Right atrium auricular region (tissue), 2 donors: ENCODE measurements at regions not wholly inside any gene's neighbourhood (a gene's known extent, or its start where the extent isn't known, plus 50 kb on each side); places are given as distances from the start of the nearest gene placed in this dataset.

Experiments
- DNase-seq: peaks from one replicate; pipeline ENCODE4 v3.0.0-alpha.2; 2019; ENCODE audit warnings: low spot score
- H3K27ac ChIP-seq, 2 donors: fragments of 200-600 bp; sonication (generic); 1 replicate in 1 of 2; 2 replicates in 1 of 2; pipeline ENCODE4 v1.5.1; 2016 to 2019
- H3K27me3 ChIP-seq, 2 donors: fragments of 200-600 bp; sonication (generic); one replicate each; pipeline versions ENCODE4 v1.5.1 to v1.6.0; 2017 to 2019
- H3K36me3 ChIP-seq: fragments of 200-600 bp; sonication (generic); one replicate; pipeline ENCODE4 v1.5.1; 2016
- H3K4me1 ChIP-seq, 2 donors: fragments of 200-600 bp; sonication (generic); one replicate each; pipeline versions ENCODE4 v1.5.1 to v1.6.0; 2017 to 2019
- H3K4me3 ChIP-seq, 2 donors: fragments of 200-600 bp; sonication (generic); 1 replicate in 1 of 2; 2 replicates in 1 of 2; pipeline ENCODE4 v1.5.1; 2017 to 2019; ENCODE audit warnings: mild to moderate bottlenecking in 1 of 2, moderate library complexity in 1 of 2
- H3K9me3 ChIP-seq, 2 donors: fragments of 200-600 bp; sonication (generic); one replicate each; pipeline ENCODE4 v1.5.1; 2019
- CTCF ChIP-seq, 2 donors: fragments of 200-600 bp; sonication (generic); IDR thresholded peaks; one replicate each; pipeline ENCODE4 v1.5.1; 2019; ENCODE audit warnings: antibody characterized with exemption in 2 of 2

- Histone ChIP-seq H3K9me3 (no peaks in the 10 kb centered on the region), H3K36me3 (no peaks in the 10 kb centered on the region), H3K27me3 (no peaks in the 10 kb centered on the region), H3K27ac (no peak overlapping the region), H3K4me3 (no peak overlapping the region), H3K4me1 (no peaks in the 10 kb centered on the region)
- no peak for TF ChIP-seq CTCF (IDR thresholded peaks at IDR 0.05)
- no peak for DNase-seq
Measured at GRCh38 chr17:51401279-51401678, 140.9 kb downstream of the UTP18 start.

- Histone ChIP-seq H3K36me3 (no peaks in the 10 kb centered on the region), H3K27me3 (no peaks in the 10 kb centered on the region), H3K27ac (no peak overlapping the region), H3K4me1 (no peaks in the 10 kb centered on the region), H3K9me3 (no peaks in the 10 kb centered on the region), H3K4me3 (no peak overlapping the region)
- no peak for DNase-seq
- TF ChIP-seq CTCF (IDR thresholded peaks at IDR 0.05): no peak
Measured at GRCh38 chr17:51402899-51403298, 142.6 kb downstream of the UTP18 start.

GRCh38 chr17:51407576-51407975 lies 147.2 kb downstream of the UTP18 start:
- Histone ChIP-seq H3K9me3 (no peaks in the 10 kb centered on the region), H3K4me1 (no peaks in the 10 kb centered on the region), H3K27me3 (no peaks in the 10 kb centered on the region), H3K36me3 (no peaks in the 10 kb centered on the region), H3K4me3 (no peak overlapping the region), H3K27ac (no peak overlapping the region)
- no peak for TF ChIP-seq CTCF (IDR thresholded peaks at IDR 0.05)
- no peak for DNase-seq

GRCh38 chr17:51419476-51419875 lies 159.1 kb downstream of the UTP18 start:
- no peaks in the 10 kb centered on the region for H3K9me3 ChIP-seq
- no peak overlapping the region for H3K4me3 ChIP-seq
- no peaks in the 10 kb centered on the region for H3K36me3 ChIP-seq

GRCh38 chr17:51421525-51421924 lies 161.2 kb downstream of the UTP18 start:
- Histone ChIP-seq H3K27me3 (no peaks in the 10 kb centered on the region), H3K36me3 (no peaks in the 10 kb centered on the region), H3K4me3 (no peak overlapping the region), H3K27ac (no peak overlapping the region), H3K9me3 (no peaks in the 10 kb centered on the region), H3K4me1 (no peaks in the 10 kb centered on the region)
- no peak for DNase-seq
- no peak for TF ChIP-seq CTCF (IDR thresholded peaks at IDR 0.05)

More at GRCh38 chr17:51419476-51419875, 159.1 kb downstream of the UTP18 start:
- no peak overlapping the region for H3K27ac ChIP-seq
- no peak for DNase-seq
- H3K4me1 ChIP-seq: no peaks in the 10 kb centered on the region
- no peak for TF ChIP-seq CTCF (IDR thresholded peaks at IDR 0.05)
- no peaks in the 10 kb centered on the region for H3K27me3 ChIP-seq

- H3K27me3 ChIP-seq: no peaks in the 10 kb centered on the region
Measured at GRCh38 chr17:51422634-51423033, 162.3 kb downstream of the UTP18 start.

More at GRCh38 chr17:51422634-51423033, 162.3 kb downstream of the UTP18 start:
- no peak overlapping the region for H3K4me3 ChIP-seq
- H3K4me1 ChIP-seq: no peaks in the 10 kb centered on the region
- no peak overlapping the region for H3K27ac ChIP-seq
- no peak for TF ChIP-seq CTCF (IDR thresholded peaks at IDR 0.05)
- no peak for DNase-seq
- H3K9me3 ChIP-seq: no peaks in the 10 kb centered on the region
- H3K36me3 ChIP-seq: no peaks in the 10 kb centered on the region
